Immature natural killer cell (primary cell): ENCODE measurements at regions not wholly inside any gene's neighbourhood (a gene's known extent, or its start where the extent isn't known, plus 50 kb on each side); places are given as distances from the start of the nearest gene placed in this dataset.
"Not testable (repeated sequence)": the region's sequence is repeated elsewhere in the genome, so short reads cannot be mapped to it uniquely, and the experiment has no call there.

Experiments used
- DNase-seq, 3 donors: peaks; one replicate each; pipeline ENCODE4 v3.0.0; 2022; ENCODE audit warnings: mixed read lengths in 1 of 3
- H3K27ac Mint-ChIP-seq, 6 donors: one replicate each; pipeline ENCODE4 v1.8.0; 2020; ENCODE audit warnings: mixed read lengths in 6 of 6, mild to moderate bottlenecking in 5 of 6, inconsistent platforms in 4 of 6, moderate library complexity in 3 of 6
- H3K27me3 Mint-ChIP-seq, 3 donors: one replicate each; pipeline ENCODE4 v1.8.0; 2020 to 2021; ENCODE audit warnings: low read depth in 3 of 3, mild to moderate bottlenecking in 3 of 3, mixed read lengths in 3 of 3, moderate library complexity in 3 of 3, inconsistent platforms in 1 of 3
- H3K36me3 Mint-ChIP-seq, 3 donors: one replicate each; pipeline ENCODE4 v1.8.0; 2020; ENCODE audit warnings: mixed read lengths in 3 of 3, inconsistent platforms in 2 of 3, mild to moderate bottlenecking in 2 of 3
- H3K4me1 Mint-ChIP-seq, 2 donors: one replicate each; pipeline ENCODE4 v1.8.0; 2020; ENCODE audit warnings: inconsistent platforms in 2 of 2, mild to moderate bottlenecking in 2 of 2, mixed read lengths in 2 of 2, moderate library complexity in 1 of 2
- H3K4me3 Mint-ChIP-seq, 5 donors: one replicate each; pipeline ENCODE4 v1.8.0; 2020; ENCODE audit warnings: mild to moderate bottlenecking in 5 of 5, mixed read lengths in 5 of 5, inconsistent platforms in 3 of 5, moderate library complexity in 3 of 5
- H3K9me3 Mint-ChIP-seq, 6 donors: one replicate each; pipeline ENCODE4 v1.8.0; 2020; ENCODE audit warnings: mild to moderate bottlenecking in 6 of 6, mixed read lengths in 6 of 6, inconsistent platforms in 4 of 6, moderate library complexity in 3 of 6

GRCh38 chr9:12352045-12352315 lies 341.2 kb upstream of the TYRP1 start:
- Mint-ChIP-seq H3K4me1 (no peaks in the 10 kb centered on the region), H3K27me3 (no peaks in the 10 kb centered on the region), H3K27ac (no peak overlapping the region), H3K4me3 (no peak overlapping the region), H3K9me3 (peaks cover 9 to 64% (median 34%) of the 10 kb centered on the region in 6 donors), H3K36me3 (peaks cover 0 to 7% (median 0%) of the 10 kb centered on the region in 3 donors)
- no peak for DNase-seq

GRCh38 chr9:12363439-12363838 lies 329.7 kb upstream of the TYRP1 start:
- no peak overlapping the region for H3K27ac Mint-ChIP-seq
- no peak overlapping the region for H3K4me3 Mint-ChIP-seq
- peaks cover 0 to 27% (median 10%) of the 10 kb centered on the region in 6 donors for H3K9me3 Mint-ChIP-seq
- H3K4me1 Mint-ChIP-seq = no peaks in the 10 kb centered on the region
- H3K27me3 Mint-ChIP-seq = peaks cover 0 to 3% (median 0%) of the 10 kb centered on the region in 3 donors
- H3K36me3 Mint-ChIP-seq = peaks cover 0 to 3% (median 0%) of the 10 kb centered on the region in 3 donors
- DNase-seq = no peak

- Mint-ChIP-seq H3K4me1 (no peaks in the 10 kb centered on the region), H3K27me3 (no peaks in the 10 kb centered on the region), H3K27ac (no peak overlapping the region), H3K9me3 (peaks cover 3 to 36% (median 15%) of the 10 kb centered on the region in 6 donors), H3K36me3 (no peaks in the 10 kb centered on the region), H3K4me3 (no peak overlapping the region)
- DNase-seq = no peak
Observed at GRCh38 chr9:12368569-12368968, 324.6 kb upstream of the TYRP1 start.

- Mint-ChIP-seq H3K9me3 (peaks cover 5 to 45% (median 13%) of the 10 kb centered on the region in 6 donors), H3K27me3 (no peaks in the 10 kb centered on the region), H3K27ac (no peak overlapping the region), H3K4me3 (no peak overlapping the region), H3K4me1 (no peaks in the 10 kb centered on the region), H3K36me3 (no peaks in the 10 kb centered on the region)
- no peak for DNase-seq
Observed at GRCh38 chr9:12391839-12392509, 301.2 kb upstream of the TYRP1 start.

- Mint-ChIP-seq H3K4me3 (no peak overlapping the region), H3K27ac (no peak overlapping the region), H3K9me3 (peaks cover 10 to 47% (median 11%) of the 10 kb centered on the region in 6 donors), H3K27me3 (no peaks in the 10 kb centered on the region), H3K36me3 (no peaks in the 10 kb centered on the region), H3K4me1 (no peaks in the 10 kb centered on the region)
- DNase-seq = no peak
Observed at GRCh38 chr9:12394105-12394504, 299.1 kb upstream of the TYRP1 start.

- no peaks in the 10 kb centered on the region for H3K36me3 Mint-ChIP-seq
- peaks cover 7 to 45% (median 25%) of the 10 kb centered on the region in 6 donors for H3K9me3 Mint-ChIP-seq
- H3K4me3 Mint-ChIP-seq = no peak overlapping the region
- H3K27ac Mint-ChIP-seq = no peak overlapping the region
- H3K4me1 Mint-ChIP-seq = no peaks in the 10 kb centered on the region
- no peak for DNase-seq
- no peaks in the 10 kb centered on the region for H3K27me3 Mint-ChIP-seq
Observed at GRCh38 chr9:12403721-12404120, 289.5 kb upstream of the TYRP1 start.

GRCh38 chr9:12413986-12414385 lies 279.2 kb upstream of the TYRP1 start:
- DNase-seq = no peak
- H3K4me1 Mint-ChIP-seq = no peaks in the 10 kb centered on the region
- H3K27me3 Mint-ChIP-seq = peaks cover 0 to 2% (median 0%) of the 10 kb centered on the region in 3 donors
- no peak overlapping the region for H3K27ac Mint-ChIP-seq
- H3K4me3 Mint-ChIP-seq = no peak overlapping the region
- peaks cover 4 to 57% (median 34%) of the 10 kb centered on the region in 6 donors for H3K9me3 Mint-ChIP-seq
- peaks cover 0 to 4% (median 0%) of the 10 kb centered on the region in 3 donors for H3K36me3 Mint-ChIP-seq

GRCh38 chr9:12414514-12414913 lies 278.7 kb upstream of the TYRP1 start:
- no peak for DNase-seq
- Mint-ChIP-seq H3K36me3 (peaks cover 0 to 4% (median 0%) of the 10 kb centered on the region in 3 donors), H3K4me1 (no peaks in the 10 kb centered on the region), H3K27me3 (peaks cover 0 to 2% (median 0%) of the 10 kb centered on the region in 3 donors), H3K27ac (no peak overlapping the region), H3K9me3 (peaks cover 7 to 58% (median 29%) of the 10 kb centered on the region in 6 donors), H3K4me3 (no peak overlapping the region)

- no peak overlapping the region for H3K4me3 Mint-ChIP-seq
- H3K4me1 Mint-ChIP-seq = no peaks in the 10 kb centered on the region
- peaks cover 0 to 4% (median 0%) of the 10 kb centered on the region in 3 donors for H3K36me3 Mint-ChIP-seq
- no peak for DNase-seq
- no peak overlapping the region for H3K27ac Mint-ChIP-seq
- H3K27me3 Mint-ChIP-seq = peaks cover 0 to 2% (median 0%) of the 10 kb centered on the region in 3 donors
- H3K9me3 Mint-ChIP-seq = peaks cover 7 to 53% (median 23%) of the 10 kb centered on the region in 6 donors
Observed at GRCh38 chr9:12415361-12415760, 277.8 kb upstream of the TYRP1 start.

GRCh38 chr9:12416716-12417115 lies 276.5 kb upstream of the TYRP1 start:
- peaks cover 0 to 2% (median 0%) of the 10 kb centered on the region in 3 donors for H3K27me3 Mint-ChIP-seq

GRCh38 chr9:12424243-12424642 lies 268.9 kb upstream of the TYRP1 start:
- H3K36me3 Mint-ChIP-seq = no peaks in the 10 kb centered on the region
- no peak overlapping the region for H3K27ac Mint-ChIP-seq
- DNase-seq = no peak
- no peaks in the 10 kb centered on the region for H3K4me1 Mint-ChIP-seq
- H3K9me3 Mint-ChIP-seq = peaks cover 9 to 55% (median 21%) of the 10 kb centered on the region in 6 donors
- H3K27me3 Mint-ChIP-seq = peaks cover 0 to 2% (median 2%) of the 10 kb centered on the region in 3 donors
- no peak overlapping the region for H3K4me3 Mint-ChIP-seq

More at GRCh38 chr9:12416716-12417115, 276.5 kb upstream of the TYRP1 start:
- no peak for DNase-seq
- no peak overlapping the region for H3K4me3 Mint-ChIP-seq
- peaks cover 8 to 45% (median 21%) of the 10 kb centered on the region in 6 donors for H3K9me3 Mint-ChIP-seq
- H3K4me1 Mint-ChIP-seq = no peaks in the 10 kb centered on the region
- peaks cover 0 to 4% (median 0%) of the 10 kb centered on the region in 3 donors for H3K36me3 Mint-ChIP-seq
- H3K27ac Mint-ChIP-seq = no peak overlapping the region

GRCh38 chr9:12425878-12426864 lies 267.0 kb upstream of the TYRP1 start:
- Mint-ChIP-seq H3K27me3 (peaks cover 0 to 2% (median 2%) of the 10 kb centered on the region in 3 donors), H3K9me3 (peaks cover 9 to 68% (median 24%) of the 10 kb centered on the region in 6 donors), H3K36me3 (no peaks in the 10 kb centered on the region), H3K27ac (no peak overlapping the region), H3K4me3 (no peak overlapping the region), H3K4me1 (no peaks in the 10 kb centered on the region)
- no peak for DNase-seq

GRCh38 chr9:12439267-12439666 lies 253.9 kb upstream of the TYRP1 start:
- Mint-ChIP-seq H3K27ac (no peak overlapping the region), H3K4me1 (no peaks in the 10 kb centered on the region), H3K27me3 (no peaks in the 10 kb centered on the region), H3K4me3 (no peak overlapping the region), H3K9me3 (peaks cover 10 to 58% (median 20%) of the 10 kb centered on the region in 6 donors), H3K36me3 (no peaks in the 10 kb centered on the region)
- no peak for DNase-seq

GRCh38 chr9:12441080-12441479 lies 252.1 kb upstream of the TYRP1 start:
- not testable (repeated sequence) for H3K27me3 Mint-ChIP-seq, DNase-seq, H3K27ac Mint-ChIP-seq, H3K4me3 Mint-ChIP-seq, H3K36me3 Mint-ChIP-seq, H3K4me1 Mint-ChIP-seq
- H3K9me3 Mint-ChIP-seq = peaks cover 14 to 62% (median 32%) of the 10 kb centered on the region in 6 donors
